Tibial nerve (tissue), 4 donors: ENCODE measurements at regions not wholly inside any gene's neighbourhood (a gene's known extent, or its start where the extent isn't known, plus 50 kb on each side); places are given as distances from the start of the nearest gene placed in this dataset.

Experiments used
- DNase-seq, 2 donors: peaks; one replicate each; pipeline ENCODE4 v3.0.0-alpha.2; 2019; ENCODE audit warnings: low spot score in 2 of 2
- H3K27ac ChIP-seq, 4 donors: fragments of 200-600 bp; sonication (generic) in 3 of 4; one replicate each; pipeline ENCODE4 v1.5.1; 2017 to 2019; ENCODE audit warnings: mild to moderate bottlenecking in 1 of 4
- H3K27me3 ChIP-seq, 2 donors: fragments of 200-600 bp; sonication (generic) in 1 of 2; one replicate each; pipeline versions ENCODE4 v1.5.1 to v1.6.0; 2017 to 2019
- H3K36me3 ChIP-seq, 3 donors: fragments of 200-600 bp; sonication (generic); one replicate each; pipeline ENCODE4 v1.5.1; 2018 to 2019
- H3K4me1 ChIP-seq, 4 donors: fragments of 200-600 bp; sonication (generic) in 3 of 4; one replicate each; pipeline ENCODE4 v1.5.1; 2017 to 2019
- H3K4me3 ChIP-seq, 4 donors: fragments of 200-600 bp; sonication (generic) in 3 of 4; one replicate each; pipeline ENCODE4 v1.5.1; 2017 to 2019; ENCODE audit warnings: mild to moderate bottlenecking in 1 of 4, moderate library complexity in 1 of 4
- H3K9me3 ChIP-seq, 4 donors: fragments of 200-600 bp; sonication (generic) in 3 of 4; one replicate each; pipeline ENCODE4 v1.5.1; 2017 to 2019
- CTCF ChIP-seq, 5 experiments: fragments of 200-600 bp in 3 of 5; fragments of 450-650 bp in 2 of 5; sonication (generic) in 3 of 5; IDR thresholded peaks; one replicate each; pipeline ENCODE4 v1.5.1; 2016 to 2019; ENCODE audit warnings: antibody characterized with exemption in 5 of 5, mild to moderate bottlenecking in 3 of 5, moderate library complexity in 2 of 5
- EP300 ChIP-seq, 2 donors: sonication (generic); formaldehyde crosslinking; IDR thresholded peaks; one replicate each; pipeline ENCODE4 v1.6.1; 2017; ENCODE audit warnings: antibody characterized with exemption in 2 of 2, mild to moderate bottlenecking in 1 of 2
- POLR2A ChIP-seq, 2 donors: fragments of 450-650 bp; IDR thresholded peaks; one replicate each; pipeline ENCODE4 v1.6.1; 2017; ENCODE audit warnings: antibody characterized with exemption in 2 of 2, mild to moderate bottlenecking in 2 of 2, moderate library complexity in 2 of 2
- WGBS, 2 donors: methylation state at CpG; one replicate each; pipeline ENCODE4 v1.1.5; 2018; 5-methylcytosine and 5-hydroxymethylcytosine counted together

- Histone ChIP-seq H3K4me3 (no peak overlapping the region), H3K9me3 (peaks cover 0 to 32% (median 0%) of the 10 kb centered on the region in 4 donors), H3K27ac (no peak overlapping the region), H3K36me3 (no peaks in the 10 kb centered on the region), H3K27me3 (no peaks in the 10 kb centered on the region), H3K4me1 (no peaks in the 10 kb centered on the region)
- TF ChIP-seq EP300 (IDR thresholded peaks at IDR 0.05) (no peak), POLR2A (IDR thresholded peaks at IDR 0.05) (no peak), CTCF (IDR thresholded peaks at IDR 0.05) (no peak)
- no peak for DNase-seq
- 80 to 87% methylated on average over 7 of the region's 7 CpGs for WGBS, 2 donors
Observed at GRCh38 chr7:67821116-67821515, 824.5 kb downstream of the TYW1 start.

GRCh38 chr7:67823345-67823744 is 826.7 kb downstream of the TYW1 start:
- Histone ChIP-seq H3K27ac (no peak overlapping the region), H3K4me3 (no peak overlapping the region), H3K27me3 (no peaks in the 10 kb centered on the region), H3K9me3 (peaks cover 0 to 12% (median 0%) of the 10 kb centered on the region in 4 donors), H3K4me1 (no peaks in the 10 kb centered on the region), H3K36me3 (no peaks in the 10 kb centered on the region)
- 22 to 29% methylated on average over 4 of the region's 4 CpGs for WGBS, 2 donors
- TF ChIP-seq CTCF (IDR thresholded peaks at IDR 0.05), result no peak
- no peak for TF ChIP-seq POLR2A (IDR thresholded peaks at IDR 0.05)
- no peak for TF ChIP-seq EP300 (IDR thresholded peaks at IDR 0.05)
- peak in 1 of 2 donors; percentile 13 for DNase-seq

- no peak overlapping the region for H3K27ac ChIP-seq
- no peaks in the 10 kb centered on the region for H3K36me3 ChIP-seq
- H3K4me3 ChIP-seq, result no peak overlapping the region
- no peaks in the 10 kb centered on the region for H3K4me1 ChIP-seq
- H3K27me3 ChIP-seq, result no peaks in the 10 kb centered on the region
- DNase-seq, result no peak
- H3K9me3 ChIP-seq, result peaks cover 0 to 10% (median 0%) of the 10 kb centered on the region in 4 donors
- TF ChIP-seq CTCF (IDR thresholded peaks at IDR 0.05) (no peak), POLR2A (IDR thresholded peaks at IDR 0.05) (no peak), EP300 (IDR thresholded peaks at IDR 0.05) (no peak)
- WGBS, 2 donors, result 76 to 93% methylated on average over 1 of the region's 1 CpG
Observed at GRCh38 chr7:67825356-67825755, 828.7 kb downstream of the TYW1 start.

- DNase-seq, result no peak
- Histone ChIP-seq H3K4me3 (no peak overlapping the region), H3K4me1 (no peaks in the 10 kb centered on the region), H3K27ac (no peak overlapping the region), H3K36me3 (no peaks in the 10 kb centered on the region), H3K27me3 (no peaks in the 10 kb centered on the region), H3K9me3 (peaks cover 0 to 25% (median 0%) of the 10 kb centered on the region in 4 donors)
- 90% methylated on average over 4 of the region's 4 CpGs for WGBS, 2 donors
- TF ChIP-seq EP300 (IDR thresholded peaks at IDR 0.05) (no peak), CTCF (IDR thresholded peaks at IDR 0.05) (no peak), POLR2A (IDR thresholded peaks at IDR 0.05) (no peak)
Observed at GRCh38 chr7:67841896-67842295, 845.3 kb downstream of the TYW1 start.

- no peaks in the 10 kb centered on the region for H3K27me3 ChIP-seq
- H3K4me3 ChIP-seq, result no peak overlapping the region
- 61 to 66% methylated on average over 4 of the region's 4 CpGs for WGBS, 2 donors
- H3K9me3 ChIP-seq, result peaks cover 0 to 25% (median 0%) of the 10 kb centered on the region in 4 donors
- H3K27ac ChIP-seq, result no peak overlapping the region
- TF ChIP-seq EP300 (IDR thresholded peaks at IDR 0.05), result no peak
- no peak for TF ChIP-seq POLR2A (IDR thresholded peaks at IDR 0.05)
- no peak for TF ChIP-seq CTCF (IDR thresholded peaks at IDR 0.05)
- H3K36me3 ChIP-seq, result no peaks in the 10 kb centered on the region
- DNase-seq, result no peak
- no peaks in the 10 kb centered on the region for H3K4me1 ChIP-seq
Observed at GRCh38 chr7:67842571-67842970, 845.9 kb downstream of the TYW1 start.
